OCI-LY7 (cell line): ENCODE measurements at regions not wholly inside any gene's neighbourhood (a gene's known extent, or its start where the extent isn't known, plus 50 kb on each side); places are given as distances from the start of the nearest gene placed in this dataset.

ENCODE experiments used
- BruUV-seq: library from RNA; stranded (reverse); fragments of 400-500 nt; replicated peaks from 2 replicates; lab custom pipeline; 2021; lab: Mats Ljungman, UMichigan
- CTCF ChIA-PET: fragments of 300-600 bp; sonication (Branson Sonifier 250); formaldehyde crosslinking; loops from one replicate; lab custom pipeline; 2022; ENCODE audit warnings: antibody characterized with exemption; ENCODE audit not compliant: unreplicated experiment; lab: Charles Lee
- POLR2A ChIA-PET: fragments of 300-600 bp; sonication (Branson Sonifier 250); formaldehyde crosslinking; loops from one replicate; lab custom pipeline; 2022; ENCODE audit warnings: antibody characterized with exemption; lab: Charles Lee
- DNase-seq: peaks from one replicate; pipeline ENCODE4 v3.0.0-alpha.2; 2015; ENCODE audit warnings: low spot score
- H2AFZ ChIP-seq: fragments of 200-600 bp; sonication (generic), shearing (Covaris generic); 2 replicates; pipeline ENCODE4 v1.6.1; 2014; ENCODE audit warnings: mild to moderate bottlenecking, antibody characterized with exemption, low read length, moderate library complexity
- H3K27ac ChIP-seq: fragments of 200-600 bp; sonication (generic); 2 replicates; pipeline ENCODE4 v1.5.1; 2014; ENCODE audit warnings: mixed run types, low read depth, mild to moderate bottlenecking, moderate library complexity, low read length, inconsistent platforms; ENCODE audit not compliant: poor library complexity, severe bottlenecking
- H3K36me3 ChIP-seq: fragments of 200-600 bp; sonication (generic); 2 replicates; pipeline ENCODE4 v1.6.1; 2014; ENCODE audit warnings: mild to moderate bottlenecking, antibody characterized with exemption, low read length, moderate library complexity, mixed read lengths; ENCODE audit not compliant: insufficient read depth
- H3K4me1 ChIP-seq: fragments of 200-600 bp; sonication (generic); 2 replicates; pipeline ENCODE4 v1.5.1; 2014; ENCODE audit warnings: mild to moderate bottlenecking, low read length; ENCODE audit not compliant: insufficient read depth, poor library complexity, severe bottlenecking
- H3K4me2 ChIP-seq: fragments of 200-600 bp; sonication (generic); 2 replicates; pipeline ENCODE4 v1.6.1; 2014; ENCODE audit warnings: mild to moderate bottlenecking, low read length
- H3K4me3 ChIP-seq: fragments of 200-600 bp; sonication (generic); 2 replicates; pipeline ENCODE4 v1.5.1; 2014; ENCODE audit warnings: mild to moderate bottlenecking, low read depth, low read length; ENCODE audit not compliant: poor library complexity, severe bottlenecking
- H3K79me2 ChIP-seq: fragments of 200-600 bp; sonication (generic); 2 replicates; pipeline ENCODE4 v1.6.1; 2016; ENCODE audit warnings: low read depth, mild to moderate bottlenecking, low read length, moderate library complexity, mixed read lengths; ENCODE audit not compliant: insufficient read depth
- H3K9me2 ChIP-seq: fragments of 200-600 bp; sonication (generic); 2 replicates; pipeline ENCODE4 v1.6.1; 2016; ENCODE audit warnings: mild to moderate bottlenecking, low read length, mixed read lengths; ENCODE audit not compliant: insufficient read depth
- H3K9me3 ChIP-seq: fragments of 200-600 bp; sonication (generic); 2 replicates; pipeline ENCODE4 v1.6.1; 2014; ENCODE audit warnings: mild to moderate bottlenecking, mixed run types, low read length, mixed read lengths
- H4K20me1 ChIP-seq: fragments of 200-600 bp; sonication (generic); 2 replicates; pipeline ENCODE4 v1.6.1; 2014; ENCODE audit warnings: mild to moderate bottlenecking, antibody characterized with exemption, low read length, moderate library complexity, mixed read lengths; ENCODE audit not compliant: insufficient read depth
- EZH2phosphoT487 ChIP-seq: fragments of 200-600 bp; sonication (generic); IDR thresholded peaks from 2 replicates; pipeline ENCODE4 v1.6.1; 2018; ENCODE audit warnings: low read depth, borderline replicate concordance, mild to moderate bottlenecking, mixed run types, antibody characterized with exemption, low read length, moderate library complexity, mixed read lengths
- intact Hi-C: fragments of 100-400 bp; cut with micrococcal nuclease; formaldehyde crosslinking; loops from one replicate; pipeline ENCODE4 v1.10.0; 2022; ENCODE audit not compliant: unreplicated experiment
- TF ChIP-seq, protein P1 (sequence below): fragments of 200-600 bp; sonication (generic); conservative IDR thresholded peaks from 2 replicates; pipeline ENCODE4 v1.5.1; 2014; ENCODE audit warnings: mild to moderate bottlenecking, antibody characterized with exemption, low read length, moderate library complexity, mixed read lengths

DNA sequence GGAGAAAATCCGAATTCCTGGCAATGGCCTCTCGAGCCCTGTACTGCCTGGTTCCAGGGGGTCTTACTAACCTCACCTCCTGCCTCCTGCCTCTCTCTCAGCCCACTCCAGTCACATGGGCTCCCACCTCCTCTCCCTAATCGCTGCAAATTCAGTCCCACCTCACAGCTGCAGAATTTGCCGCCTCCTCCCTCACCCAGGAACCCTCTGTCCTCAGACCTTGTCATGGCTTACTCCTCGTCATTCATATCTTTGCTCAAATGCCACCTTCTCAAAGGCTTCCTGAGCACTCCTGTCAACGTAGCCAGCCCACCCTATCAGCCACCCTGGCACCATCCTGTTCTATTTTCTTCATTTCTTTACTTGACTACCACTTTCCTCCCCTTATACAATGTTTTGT lies 89.0 kb downstream of the SLC2A10 start:
- no peaks in the 10 kb centered on the region for H3K79me2 ChIP-seq
- BruUV-seq, result no TSS peak
- no peaks in the 10 kb centered on the region for H3K4me1 ChIP-seq
- no peak overlapping the region for H2AFZ ChIP-seq
- H3K4me2 ChIP-seq, result no peak overlapping the region
- intact Hi-C loops, result no loop called here
- H3K36me3 ChIP-seq, result no peaks in the 10 kb centered on the region
- no peaks in the 10 kb centered on the region for H4K20me1 ChIP-seq
- no peak for DNase-seq
- H3K27ac ChIP-seq, result no peak overlapping the region
- H3K9me2 ChIP-seq, result no peaks in the 10 kb centered on the region
- no peak overlapping the region for H3K4me3 ChIP-seq
- TF ChIP-seq, protein P1, sequence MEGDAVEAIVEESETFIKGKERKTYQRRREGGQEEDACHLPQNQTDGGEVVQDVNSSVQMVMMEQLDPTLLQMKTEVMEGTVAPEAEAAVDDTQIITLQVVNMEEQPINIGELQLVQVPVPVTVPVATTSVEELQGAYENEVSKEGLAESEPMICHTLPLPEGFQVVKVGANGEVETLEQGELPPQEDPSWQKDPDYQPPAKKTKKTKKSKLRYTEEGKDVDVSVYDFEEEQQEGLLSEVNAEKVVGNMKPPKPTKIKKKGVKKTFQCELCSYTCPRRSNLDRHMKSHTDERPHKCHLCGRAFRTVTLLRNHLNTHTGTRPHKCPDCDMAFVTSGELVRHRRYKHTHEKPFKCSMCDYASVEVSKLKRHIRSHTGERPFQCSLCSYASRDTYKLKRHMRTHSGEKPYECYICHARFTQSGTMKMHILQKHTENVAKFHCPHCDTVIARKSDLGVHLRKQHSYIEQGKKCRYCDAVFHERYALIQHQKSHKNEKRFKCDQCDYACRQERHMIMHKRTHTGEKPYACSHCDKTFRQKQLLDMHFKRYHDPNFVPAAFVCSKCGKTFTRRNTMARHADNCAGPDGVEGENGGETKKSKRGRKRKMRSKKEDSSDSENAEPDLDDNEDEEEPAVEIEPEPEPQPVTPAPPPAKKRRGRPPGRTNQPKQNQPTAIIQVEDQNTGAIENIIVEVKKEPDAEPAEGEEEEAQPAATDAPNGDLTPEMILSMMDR, result no peak
- no peak for TF ChIP-seq EZH2phosphoT487
- ChIA-PET POLR2A (interaction anchor here (0.6 kb wide), 2 partner anchors 12 to 172 kb away, joined by 3 read pairs; no protein-coding TSS in a partner anchor), CTCF (no interaction called here)
- no peaks in the 10 kb centered on the region for H3K9me3 ChIP-seq

DNA sequence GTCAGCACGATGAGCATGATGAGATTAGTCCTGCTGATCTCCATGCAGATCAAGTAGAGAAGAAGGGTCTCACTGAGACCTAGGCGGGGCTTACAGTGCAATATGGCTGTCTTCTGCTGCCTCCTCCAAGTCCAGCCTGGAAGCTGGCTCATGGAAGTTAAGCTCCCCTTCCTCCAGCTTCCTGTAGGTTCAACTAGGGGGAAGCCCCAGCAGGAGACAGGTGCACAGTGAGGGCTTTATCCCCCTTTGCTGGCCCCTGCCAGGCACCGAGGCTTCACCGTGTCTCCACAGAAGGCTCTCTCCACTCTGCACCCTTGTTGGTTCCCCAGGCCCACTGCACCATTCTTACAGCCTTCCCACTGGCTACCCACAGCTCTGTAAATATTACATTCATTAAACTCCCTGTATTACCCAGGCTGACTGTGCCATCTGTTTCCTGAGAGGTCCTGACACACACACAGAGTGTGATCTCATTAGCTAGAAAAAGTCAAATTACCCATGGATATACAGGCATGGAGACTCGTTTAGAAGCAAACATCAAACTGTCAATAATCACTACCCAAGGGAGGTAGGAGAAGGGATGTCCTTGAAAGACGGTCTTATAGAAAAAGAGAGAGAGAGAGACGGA lies 90.4 kb downstream of the SLC2A10 start:
- Histone ChIP-seq H3K79me2 (no peaks in the 10 kb centered on the region), H3K4me2 (no peak overlapping the region), H3K27ac (no peak overlapping the region), H3K36me3 (no peaks in the 10 kb centered on the region), H2AFZ (no peak overlapping the region), H3K4me1 (no peaks in the 10 kb centered on the region), H3K9me2 (no peaks in the 10 kb centered on the region), H4K20me1 (no peaks in the 10 kb centered on the region), H3K9me3 (no peaks in the 10 kb centered on the region), H3K4me3 (no peak overlapping the region)
- ChIA-PET POLR2A (no interaction called here), CTCF (no interaction called here)
- BruUV-seq, result no TSS peak
- no peak for DNase-seq
- TF ChIP-seq EZH2phosphoT487, result no peak
- TF ChIP-seq, protein P1, result no peak
- intact Hi-C loops, result no loop called here

DNA sequence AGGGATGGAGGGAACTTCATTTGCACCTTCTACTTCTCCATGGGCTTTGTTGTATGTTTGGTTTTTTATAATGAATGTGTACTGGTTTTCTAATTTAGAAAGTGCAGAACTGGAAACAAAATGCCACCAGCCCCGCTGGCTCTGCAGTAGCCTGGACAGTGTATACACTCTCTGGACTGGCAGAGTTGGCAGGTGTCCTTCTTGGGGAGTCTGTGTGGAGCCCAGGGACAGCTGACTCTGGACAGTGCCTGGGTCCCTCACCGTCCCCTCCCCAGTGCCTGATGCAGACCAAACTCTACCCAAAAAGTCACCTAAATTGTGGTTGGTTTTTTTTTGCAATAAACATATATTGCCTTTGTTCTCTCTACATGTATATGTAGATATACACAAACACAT lies 91.0 kb downstream of the SLC2A10 start:
- H3K36me3 ChIP-seq, result no peaks in the 10 kb centered on the region
- H4K20me1 ChIP-seq, result no peaks in the 10 kb centered on the region
- no peaks in the 10 kb centered on the region for H3K9me2 ChIP-seq
- no peak overlapping the region for H3K4me2 ChIP-seq
- H3K79me2 ChIP-seq, result no peaks in the 10 kb centered on the region
- H3K4me3 ChIP-seq, result no peak overlapping the region
- BruUV-seq, result no TSS peak
- H3K9me3 ChIP-seq, result no peaks in the 10 kb centered on the region
- no peaks in the 10 kb centered on the region for H3K4me1 ChIP-seq
- intact Hi-C loops, result no loop called here
- ChIA-PET POLR2A (no interaction called here), CTCF (no interaction called here)
- no peak overlapping the region for H2AFZ ChIP-seq
- no peak overlapping the region for H3K27ac ChIP-seq
- TF ChIP-seq, protein P1, result no peak
- TF ChIP-seq EZH2phosphoT487, result no peak
- no peak for DNase-seq
